ENCODE measurements at regions not wholly inside any gene's neighbourhood (a gene's known extent, or its start where the extent isn't known, plus 50 kb on each side); places are given as distances from the start of the nearest gene placed in this dataset.
A peak's percentile ranks its signal among the peaks of the same experiment; 100 is the strongest.

GRCh38 chr12:126185025-126185424 is 1119.8 kb downstream of the AACS start:
- DNase-seq (ENCODE audit: low read depth in 2 of 2): no peak

- peak in 1 of 2 donors; percentile 0 for DNase-seq (ENCODE audit: low read depth in 2 of 2)
These were observed 1124.6 kb downstream of the AACS start for GRCh38 chr12:126189856-126190255.

- no peak for DNase-seq (ENCODE audit: low read depth in 2 of 2)
These were observed 1126.0 kb downstream of the AACS start for GRCh38 chr12:126191031-126191891.

- no peak for DNase-seq (ENCODE audit: low read depth in 2 of 2)
These were observed 1126.7 kb downstream of the AACS start for GRCh38 chr12:126191949-126192348.

GRCh38 chr12:126193190-126193589 is 1128.0 kb downstream of the AACS start:
- DNase-seq (ENCODE audit: low read depth in 2 of 2): no peak

- no peak for DNase-seq (ENCODE audit: low read depth in 2 of 2)
These were observed 1131.0 kb downstream of the AACS start for GRCh38 chr12:126196263-126196662.

GRCh38 chr12:126198516-126198915 is 1133.3 kb downstream of the AACS start:
- no peak for DNase-seq (ENCODE audit: low read depth in 2 of 2)

- DNase-seq (ENCODE audit: low read depth in 2 of 2): no peak
These were observed 1133.9 kb downstream of the AACS start for GRCh38 chr12:126198966-126199692.

- no peak for DNase-seq (ENCODE audit: low read depth in 2 of 2)
These were observed 1136.8 kb downstream of the AACS start for GRCh38 chr12:126201981-126202537.

GRCh38 chr12:126204326-126204725 is 1139.1 kb downstream of the AACS start:
- DNase-seq (ENCODE audit: low read depth in 2 of 2): no peak

GRCh38 chr12:126210026-126210425 is 1144.8 kb downstream of the AACS start:
- DNase-seq (ENCODE audit: low read depth in 2 of 2): no peak

- DNase-seq (ENCODE audit: low read depth in 2 of 2): no peak
These were observed 1145.2 kb downstream of the AACS start for GRCh38 chr12:126210448-126210847.

- no peak for DNase-seq (ENCODE audit: low read depth in 2 of 2)
These were observed 1147.6 kb downstream of the AACS start for GRCh38 chr12:126212824-126213223.

GRCh38 chr12:126218697-126219096 is 1153.5 kb downstream of the AACS start:
- DNase-seq (ENCODE audit: low read depth in 2 of 2): no peak

- DNase-seq (ENCODE audit: low read depth in 2 of 2): no peak
These were observed 1153.9 kb downstream of the AACS start for GRCh38 chr12:126219139-126219538.

GRCh38 chr12:126219654-126220279 is 1154.5 kb downstream of the AACS start:
- peak in 1 of 2 donors; percentile 5 for DNase-seq (ENCODE audit: low read depth in 2 of 2)

GRCh38 chr12:126224032-126224431 is 1158.8 kb downstream of the AACS start:
- no peak for DNase-seq (ENCODE audit: low read depth in 2 of 2)

GRCh38 chr12:126228936-126229335 is 1163.7 kb downstream of the AACS start:
- DNase-seq (ENCODE audit: low read depth in 2 of 2): no peak

GRCh38 chr12:126232711-126233110 is 1167.5 kb downstream of the AACS start:
- DNase-seq (ENCODE audit: low read depth in 2 of 2): no peak

GRCh38 chr12:126233625-126234024 is 1168.4 kb downstream of the AACS start:
- DNase-seq (ENCODE audit: low read depth in 2 of 2): no peak

GRCh38 chr12:126243814-126244440 is 1178.7 kb downstream of the AACS start:
- DNase-seq (ENCODE audit: low read depth in 2 of 2): no peak

- DNase-seq (ENCODE audit: low read depth in 2 of 2): no peak
These were observed 1182.7 kb downstream of the AACS start for GRCh38 chr12:126247936-126248335.
